ENCODE measurements at regions not wholly inside any gene's neighbourhood (a gene's known extent, or its start where the extent isn't known, plus 50 kb on each side); places are given as distances from the start of the nearest gene placed in this dataset.

- no peak for DNase-seq
Measured at GRCh38 chr20:48193627-48194425, 408.5 kb upstream of the SULF2 start.

DNA sequence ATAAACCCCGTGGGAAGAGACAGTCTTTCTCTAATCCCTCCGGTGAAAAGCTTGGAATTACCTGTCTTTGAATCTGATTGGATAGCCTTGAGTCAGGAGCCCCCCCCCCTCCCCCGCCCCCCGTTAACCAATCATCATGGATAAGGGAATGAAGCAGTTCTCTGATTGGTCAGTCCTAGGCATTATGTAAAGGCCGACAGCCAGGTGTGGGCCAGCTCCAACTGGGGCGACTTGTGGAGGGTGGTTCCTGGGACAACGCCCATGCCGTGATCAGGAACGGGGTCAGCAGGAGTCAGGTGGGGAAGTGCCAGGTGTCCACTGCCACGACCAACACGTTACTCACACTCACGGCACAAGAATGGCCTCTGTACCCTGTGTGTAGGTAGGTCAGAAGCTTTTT lies 406.8 kb upstream of the SULF2 start:
- DNase-seq, result no peak

DNA sequence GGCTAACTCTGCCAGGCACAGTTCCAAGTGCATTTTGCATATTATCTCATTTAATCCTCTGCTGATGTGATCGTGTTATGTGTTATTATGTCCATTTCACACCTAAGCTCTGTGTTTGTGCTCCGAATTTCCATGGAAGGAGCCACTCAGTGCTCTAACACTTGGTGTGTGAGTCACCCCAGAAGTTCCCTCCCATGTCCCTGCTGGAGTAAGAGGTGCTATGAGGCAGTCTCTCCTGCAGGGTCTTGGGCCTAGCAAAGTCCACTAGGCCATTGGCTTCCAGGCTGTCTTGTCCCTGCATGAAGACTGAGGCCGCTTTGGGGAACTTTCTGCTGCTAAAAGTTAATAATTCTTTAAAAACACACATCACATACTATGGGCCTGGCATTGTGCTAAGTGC lies 405.9 kb upstream of the SULF2 start:
- DNase-seq, result no peak

DNA sequence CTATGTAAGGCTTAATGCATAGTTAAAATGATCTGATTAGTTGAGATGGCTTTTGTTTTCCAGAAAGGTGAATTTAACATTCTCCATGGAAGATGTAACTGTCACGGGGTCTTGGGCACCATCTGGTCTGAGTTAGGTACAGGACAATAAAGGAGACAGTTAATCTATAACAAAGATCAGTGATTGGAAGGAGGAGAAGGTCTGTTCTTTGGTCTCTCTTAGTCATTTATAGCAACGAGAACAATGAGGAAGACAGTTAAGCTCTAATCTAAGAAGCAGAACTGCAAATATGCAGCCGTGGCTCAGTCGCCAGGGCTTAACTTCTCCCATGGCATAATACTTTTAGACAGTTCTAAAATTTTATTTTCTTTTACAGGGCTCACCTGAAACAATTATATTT lies 405.5 kb upstream of the SULF2 start:
- no peak for DNase-seq

DNA sequence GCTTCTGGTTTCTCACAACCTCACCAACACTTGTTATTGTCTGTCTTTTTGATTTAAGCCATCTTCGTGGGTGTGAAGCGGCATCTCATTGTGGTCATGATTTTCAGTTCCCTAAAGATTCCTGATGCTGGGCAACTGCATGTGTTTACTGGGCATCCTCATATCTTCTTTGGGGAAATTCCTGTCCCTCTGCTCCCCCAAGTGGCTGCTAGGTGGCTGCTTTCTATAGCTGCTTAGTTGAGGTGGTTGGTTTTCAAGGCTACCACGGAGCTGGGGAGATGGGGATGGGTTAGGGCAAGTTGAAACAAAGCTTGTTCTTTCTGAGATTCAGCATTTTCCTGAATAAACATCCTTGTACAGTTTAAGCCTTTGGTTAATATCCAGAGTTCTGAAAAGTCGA lies 403.9 kb upstream of the SULF2 start:
- no peak for DNase-seq

DNA sequence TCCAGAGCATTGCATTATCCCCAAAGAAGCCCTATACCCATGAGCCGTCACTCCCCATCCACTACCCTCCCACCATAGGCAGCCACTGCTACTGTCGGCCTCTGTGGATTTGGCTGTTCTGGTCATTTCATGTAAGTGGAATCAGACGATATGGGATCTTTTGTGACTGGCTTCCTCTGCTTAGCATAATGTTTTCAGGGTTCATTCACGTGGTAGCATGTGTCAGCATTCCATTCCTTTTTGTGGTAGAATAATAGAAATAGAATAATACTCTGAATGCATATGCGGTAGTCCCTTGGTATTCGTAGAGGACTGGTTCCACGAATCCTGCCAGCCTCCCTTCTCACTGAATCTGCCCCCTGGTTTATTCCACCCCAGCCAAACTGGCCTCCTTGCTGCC lies 402.6 kb upstream of the SULF2 start:
- DNase-seq, result no peak

GRCh38 chr20:48186915-48187314 lies 401.6 kb upstream of the SULF2 start:
- DNase-seq, result no peak

GRCh38 chr20:48186447-48186846 lies 401.2 kb upstream of the SULF2 start:
- DNase-seq, result no peak

GRCh38 chr20:48184229-48184628 lies 398.9 kb upstream of the SULF2 start:
- no peak for DNase-seq

GRCh38 chr20:48181261-48181935 lies 396.1 kb upstream of the SULF2 start:
- DNase-seq, result no peak

DNA sequence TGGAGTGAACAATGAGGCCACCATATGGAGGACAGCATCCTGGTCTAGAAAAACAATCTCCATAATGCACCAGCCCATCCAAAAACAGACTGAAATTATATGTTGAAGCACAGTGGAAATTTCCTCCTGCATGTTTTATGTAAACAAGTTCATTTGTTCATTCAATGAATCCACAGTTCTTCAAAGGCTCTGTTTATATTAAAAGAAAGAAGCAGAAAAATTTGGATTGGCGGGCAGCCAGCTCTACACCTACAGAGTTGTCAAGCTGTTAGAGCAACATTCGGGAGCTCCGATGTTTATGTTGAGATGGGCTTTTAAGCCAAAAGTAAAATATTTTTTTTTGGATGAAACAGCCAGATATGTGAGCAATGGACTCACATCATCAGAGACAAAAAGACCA lies 395.3 kb upstream of the SULF2 start:
- no peak for DNase-seq

DNA sequence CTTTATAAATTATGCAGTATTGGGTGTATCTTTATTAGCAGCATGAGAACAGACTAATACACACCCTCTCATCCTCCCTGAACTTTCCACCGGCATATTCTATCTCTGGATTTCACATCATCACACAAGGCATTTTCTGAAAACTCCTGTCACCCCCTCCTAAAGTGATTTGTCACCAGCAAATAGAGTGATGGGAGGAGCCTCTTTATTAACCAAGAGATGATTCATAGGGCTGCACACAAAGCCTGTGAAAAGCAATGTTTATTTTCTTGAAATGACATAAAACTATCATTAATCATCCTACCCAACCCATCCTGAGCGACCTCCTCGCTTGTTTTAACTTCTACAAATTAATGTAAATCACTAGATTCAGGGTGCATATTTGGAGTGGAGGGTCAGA lies 394.7 kb upstream of the SULF2 start:
- DNase-seq, result no peak

DNA sequence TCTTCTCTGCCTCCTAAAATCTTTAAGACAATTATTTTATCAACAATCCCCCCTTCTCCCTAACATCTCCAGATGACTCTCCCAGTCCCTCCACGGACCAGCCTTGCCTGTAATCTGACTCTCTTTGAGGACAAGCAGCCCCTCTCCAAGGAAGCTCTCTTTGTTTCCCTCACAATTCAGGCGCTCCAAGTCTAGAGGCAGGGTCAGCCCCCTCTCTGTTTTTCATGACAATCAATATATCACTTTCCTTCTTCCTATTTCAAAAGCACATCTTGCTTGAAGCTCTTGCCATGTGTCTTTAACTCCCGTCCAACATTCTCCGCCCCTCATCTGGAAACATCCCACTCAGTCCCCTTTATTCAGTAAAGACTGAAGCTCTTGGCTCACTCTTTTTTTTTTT lies 393.4 kb upstream of the SULF2 start:
- DNase-seq, result no peak

DNA sequence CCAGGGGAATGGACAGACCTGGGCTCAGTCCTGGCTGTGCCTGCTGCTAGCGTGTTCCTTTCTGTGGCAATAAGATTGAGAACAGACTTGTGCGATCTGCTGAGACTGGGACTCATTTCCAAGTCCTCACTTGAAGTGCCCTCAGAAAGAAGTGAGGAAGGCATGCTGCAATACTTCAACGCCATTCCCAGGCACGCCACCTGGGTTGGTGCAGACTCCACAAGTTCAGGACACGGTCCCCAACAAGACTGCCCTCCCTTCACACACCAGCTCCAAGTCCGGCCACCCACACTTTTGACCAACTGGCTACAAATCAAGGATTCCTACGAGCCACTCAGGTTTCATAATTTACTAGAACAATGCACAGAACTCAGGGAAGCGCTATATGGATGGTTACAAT lies 391.8 kb upstream of the SULF2 start:
- DNase-seq, result no peak

DNA sequence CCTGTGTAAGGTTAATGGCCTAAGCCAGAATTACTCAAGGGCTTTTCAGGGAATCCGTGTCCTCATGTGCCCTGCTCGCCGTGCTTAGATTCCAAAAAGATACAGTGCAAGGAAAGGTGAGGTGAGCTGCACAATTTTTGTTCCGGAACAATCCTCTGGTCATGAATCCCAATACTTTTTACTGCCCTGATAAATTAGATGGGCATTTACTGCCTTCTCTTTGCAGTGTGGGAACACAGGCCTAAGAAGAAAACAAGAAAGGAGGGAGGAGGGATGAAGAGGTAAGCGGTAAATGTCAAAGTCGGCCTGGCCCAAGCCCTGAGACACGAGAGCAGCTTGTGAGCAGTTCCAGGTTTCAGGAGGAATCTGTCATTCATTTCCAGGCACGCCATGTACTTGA lies 390.9 kb upstream of the SULF2 start:
- DNase-seq, result no peak

- DNase-seq, result no peak
Measured at GRCh38 chr20:48175261-48175660, 390.0 kb upstream of the SULF2 start.

DNA sequence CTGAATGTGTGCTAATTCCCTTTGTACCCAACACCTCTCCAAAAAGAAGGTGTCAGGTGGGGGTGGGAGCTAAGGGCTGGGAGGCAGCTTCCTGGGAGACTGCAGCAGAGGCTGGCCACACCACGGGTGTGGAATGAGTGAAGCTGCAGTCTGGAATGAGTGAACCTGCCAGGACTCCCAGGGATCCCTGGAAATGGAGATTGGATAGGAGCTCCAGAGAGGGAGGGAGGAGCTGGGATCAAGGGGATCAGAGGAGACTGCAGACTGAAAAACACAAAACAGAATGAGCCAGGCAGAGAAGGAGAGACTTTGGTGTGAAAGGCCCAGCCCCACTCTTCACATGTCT lies 387.0 kb upstream of the SULF2 start:
- no peak for DNase-seq

DNA sequence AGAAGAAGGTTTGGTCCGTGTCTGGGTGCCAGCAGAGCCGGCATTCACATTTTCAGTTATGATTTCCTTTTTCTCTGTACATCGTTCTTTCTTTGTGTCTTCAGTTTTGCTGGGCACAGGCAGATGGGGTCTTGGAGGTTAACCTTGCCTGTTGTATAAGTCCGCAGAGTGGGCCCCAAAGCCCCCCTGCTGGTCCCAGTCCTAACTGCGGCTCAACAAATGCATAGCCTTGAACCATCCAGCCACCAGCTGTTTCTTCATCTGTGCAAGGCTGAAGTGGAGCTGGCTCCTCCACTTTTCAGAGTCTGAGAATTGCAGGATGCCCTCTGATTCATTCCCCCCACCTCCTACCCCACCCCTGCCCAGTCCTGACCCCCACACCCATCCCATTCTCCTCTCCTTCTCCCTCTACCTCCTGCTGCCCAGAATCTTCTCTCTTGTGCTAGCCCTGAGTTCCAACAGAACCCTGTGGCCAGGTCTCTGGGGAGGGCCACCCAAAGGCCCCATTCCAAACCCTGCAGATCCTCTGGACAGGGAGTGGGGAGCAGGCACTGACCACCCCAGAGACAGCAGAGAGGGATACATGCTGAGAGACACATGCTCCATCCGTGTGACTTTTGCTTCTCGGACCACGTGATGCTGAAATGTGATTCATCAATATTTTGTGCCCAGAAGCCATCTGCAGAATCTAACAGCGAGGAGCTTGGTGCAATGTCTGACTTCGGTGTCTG lies 386.5 kb upstream of the SULF2 start:
- no peak for DNase-seq

DNA sequence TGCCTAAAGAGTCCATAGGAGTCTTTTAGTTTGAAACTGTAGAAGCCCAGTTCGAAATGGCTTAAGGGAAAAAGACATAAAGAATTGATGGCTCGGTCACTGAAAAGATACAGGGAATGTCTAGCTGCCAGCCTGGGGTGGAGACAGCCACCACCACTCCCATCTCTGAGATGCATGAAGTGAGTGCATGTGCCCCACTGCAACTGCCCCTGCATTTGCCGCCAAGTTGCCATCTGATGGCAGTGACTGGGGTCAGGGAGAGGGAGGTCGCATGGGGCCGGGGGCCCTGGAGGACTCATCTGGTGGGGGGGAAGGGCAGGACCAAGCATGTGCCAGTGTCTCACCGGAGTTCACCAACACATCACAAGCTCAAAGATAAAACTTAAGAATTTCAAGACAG lies 385.8 kb upstream of the SULF2 start:
- DNase-seq, result no peak

DNA sequence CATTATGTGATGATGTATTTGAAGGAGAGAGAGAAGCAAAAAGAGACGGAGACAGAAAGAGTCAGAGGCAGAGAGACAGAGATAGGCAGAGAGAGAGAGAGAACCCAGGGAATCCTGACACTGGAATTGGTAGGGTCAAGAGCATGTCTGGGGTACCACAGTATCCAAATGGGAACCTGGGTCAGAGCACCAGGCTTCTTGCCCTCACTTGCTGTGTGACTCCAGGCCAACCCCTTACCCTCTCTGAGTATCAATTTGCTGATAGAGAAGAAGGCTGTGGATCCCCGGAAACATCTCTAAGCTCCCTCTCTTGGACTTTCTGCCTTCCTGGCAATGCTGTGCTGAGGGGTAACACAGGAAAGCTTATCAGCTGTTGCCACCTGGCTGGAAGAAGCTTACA lies 385.3 kb upstream of the SULF2 start:
- no peak for DNase-seq

DNA sequence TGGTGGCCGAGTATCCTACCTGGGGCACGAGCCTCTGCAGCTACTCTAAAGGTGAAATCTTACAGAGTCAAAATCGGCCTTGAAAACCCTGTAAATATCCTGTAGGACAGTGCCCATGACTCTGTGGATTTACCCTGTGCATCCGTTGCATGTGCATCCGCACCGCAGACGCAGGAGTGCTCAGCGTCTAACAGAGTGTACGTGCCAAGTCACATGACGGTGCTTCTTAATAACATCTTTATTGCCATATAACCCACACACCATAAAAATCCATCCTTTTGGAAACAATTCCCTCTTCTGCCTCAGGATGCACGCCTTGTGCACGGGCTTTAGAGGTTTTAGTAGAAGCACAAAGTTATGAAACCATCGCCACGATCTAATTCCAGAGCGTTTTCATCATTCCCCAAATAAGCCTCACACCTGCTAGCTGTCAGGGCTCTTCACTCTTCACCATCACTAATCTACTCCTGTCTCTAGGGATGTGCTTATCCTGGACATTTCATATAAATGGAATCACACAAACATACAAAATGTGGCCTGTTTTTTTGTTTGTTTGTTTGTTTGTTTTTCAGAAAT lies 384.5 kb upstream of the SULF2 start:
- DNase-seq, result no peak

- no peak for DNase-seq
Measured at GRCh38 chr20:48166082-48166835, 381.0 kb upstream of the SULF2 start.

DNA sequence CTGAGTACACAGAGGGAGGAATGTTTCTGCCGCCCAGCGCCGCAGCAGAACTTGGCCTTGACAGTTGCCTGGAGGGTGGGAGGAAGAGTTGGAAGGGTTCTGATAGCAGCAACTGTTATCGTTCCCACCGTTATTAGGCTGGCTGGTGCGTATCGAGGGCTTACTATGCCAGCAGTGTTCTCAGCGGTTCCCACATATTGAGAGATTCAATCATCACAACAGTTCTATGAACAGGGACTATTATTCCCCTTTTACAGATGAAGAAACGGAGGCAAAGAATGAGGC lies 380.1 kb upstream of the SULF2 start:
- DNase-seq, result no peak
